ENCODE measurements at regions not wholly inside any gene's neighbourhood (a gene's known extent, or its start where the extent isn't known, plus 50 kb on each side); places are given as distances from the start of the nearest gene placed in this dataset.
A peak's percentile ranks its signal among the peaks of the same experiment; 100 is the strongest.

GRCh38 chr13:44819772-44820171, 169.5 kb downstream of the NUFIP1 start:
- peaks cover 63% of the 10 kb centered on the region for H3K4me1 Mint-ChIP-seq (ENCODE audit: low read depth)
- no peak for DNase-seq
- peaks cover 2% of the 10 kb centered on the region; the same call in 1 of the 2 replicates for H3K27me3 Mint-ChIP-seq (ENCODE audit: insufficient read depth)
- H3K4me3 Mint-ChIP-seq = no peak overlapping the region
- no peak for TF ChIP-seq CTCF (IDR thresholded peaks at IDR 0.05)
- no peaks in the 10 kb centered on the region for H3K9me3 Mint-ChIP-seq
- peak overlapping the region; percentile 79; the same call in 1 of the 2 replicates for H3K27ac Mint-ChIP-seq
- H3K36me3 Mint-ChIP-seq (ENCODE audit: low read depth) = no peaks in the 10 kb centered on the region; the same call in 1 of the 2 replicates

- Mint-ChIP-seq H3K4me1 (ENCODE audit: low read depth) (peaks cover 63% of the 10 kb centered on the region), H3K27me3 (ENCODE audit: insufficient read depth) (peaks cover 2% of the 10 kb centered on the region; the same call in 1 of the 2 replicates), H3K27ac (peak overlapping the region; percentile 79), H3K4me3 (no peak overlapping the region; the same call in 1 of the 2 replicates), H3K9me3 (no peaks in the 10 kb centered on the region), H3K36me3 (ENCODE audit: low read depth) (no peaks in the 10 kb centered on the region; the same call in 1 of the 2 replicates)
- no peak for TF ChIP-seq CTCF (IDR thresholded peaks at IDR 0.05)
- DNase-seq = peak; percentile 66
Measured at GRCh38 chr13:44819245-44819644, 170.0 kb downstream of the NUFIP1 start.

- Mint-ChIP-seq H3K36me3 (ENCODE audit: low read depth) (no peaks in the 10 kb centered on the region; the same call in 1 of the 2 replicates), H3K4me3 (no peak overlapping the region; the same call in 1 of the 2 replicates), H3K27ac (peak overlapping the region; percentile 80), H3K4me1 (ENCODE audit: low read depth) (peaks cover 69% of the 10 kb centered on the region), H3K9me3 (no peaks in the 10 kb centered on the region), H3K27me3 (ENCODE audit: insufficient read depth) (peaks cover 2% of the 10 kb centered on the region; the same call in 1 of the 2 replicates)
- peak; percentile 53 for TF ChIP-seq CTCF (IDR thresholded peaks at IDR 0.05)
- DNase-seq = peak; percentile 13
Measured at GRCh38 chr13:44818428-44818827, 170.8 kb downstream of the NUFIP1 start.

- Mint-ChIP-seq H3K36me3 (ENCODE audit: low read depth) (no peaks in the 10 kb centered on the region; the same call in 1 of the 2 replicates), H3K4me3 (peak overlapping the region; percentile 17; the same call in 1 of the 2 replicates), H3K9me3 (no peaks in the 10 kb centered on the region), H3K27ac (peak overlapping the region; percentile 80), H3K27me3 (ENCODE audit: insufficient read depth) (peaks cover 2% of the 10 kb centered on the region; the same call in 1 of the 2 replicates), H3K4me1 (ENCODE audit: low read depth) (peaks cover 73% of the 10 kb centered on the region)
- TF ChIP-seq CTCF (IDR thresholded peaks at IDR 0.05) = no peak
- no peak for DNase-seq
Measured at GRCh38 chr13:44818016-44818415, 171.3 kb downstream of the NUFIP1 start.

GRCh38 chr13:44817131-44817671, 172.1 kb downstream of the NUFIP1 start:
- peaks cover 81% of the 10 kb centered on the region for H3K4me1 Mint-ChIP-seq (ENCODE audit: low read depth)
- peaks cover 2% of the 10 kb centered on the region; the same call in 1 of the 2 replicates for H3K27me3 Mint-ChIP-seq (ENCODE audit: insufficient read depth)
- H3K27ac Mint-ChIP-seq = peak overlapping the region; percentile 80
- no peaks in the 10 kb centered on the region; the same call in 1 of the 2 replicates for H3K36me3 Mint-ChIP-seq (ENCODE audit: low read depth)
- peak overlapping the region; percentile 19 for H3K4me3 Mint-ChIP-seq
- peak; percentile 62 for DNase-seq
- H3K9me3 Mint-ChIP-seq = no peaks in the 10 kb centered on the region
- TF ChIP-seq CTCF (IDR thresholded peaks at IDR 0.05) = no peak

Measured in HFFc6 (cell line).